ENCODE measurements at regions not wholly inside any gene's neighbourhood (a gene's known extent, or its start where the extent isn't known, plus 50 kb on each side); places are given as distances from the start of the nearest gene placed in this dataset.

- Histone ChIP-seq H3F3A (ENCODE audit: insufficient read depth, low read length, poor library complexity, severe bottlenecking) (no peaks in the 10 kb centered on the region), H3K36me3 (ENCODE audit: insufficient read depth, low read length) (no peaks in the 10 kb centered on the region), H3K9ac (ENCODE audit: low read length) (no peak overlapping the region), H3K27ac (ENCODE audit: low read length) (no peak overlapping the region), H4K20me1 (ENCODE audit: insufficient read depth) (no peaks in the 10 kb centered on the region), H2AFZ (ENCODE audit: low read depth, low read length) (no peak overlapping the region), H3K9me2 (ENCODE audit: insufficient read depth, low read length) (no peaks in the 10 kb centered on the region), H3K4me2 (ENCODE audit: low read length) (no peak overlapping the region), H3K4me3 (ENCODE audit: low read length) (no peak overlapping the region), H3K27me3 (ENCODE audit: insufficient read depth, low read depth, low read length) (no peaks in the 10 kb centered on the region), H3K9me3 (ENCODE audit: low read length) (no peaks in the 10 kb centered on the region), H3K79me2 (replicated peaks; ENCODE audit: insufficient read depth, low read length) (no peaks in the 10 kb centered on the region)
- TF ChIP-seq CTCF (IDR thresholded peaks at IDR 0.05; ENCODE audit: poor library complexity, severe bottlenecking) (no peak), EZH2 (IDR thresholded peaks at IDR 0.05; ENCODE audit: borderline replicate concordance, insufficient read depth, low read length, poor library complexity, severe bottlenecking) (no peak), SMC3 (conservative IDR thresholded peaks at IDR 0.05; ENCODE audit: poor library complexity) (no peak), REST (IDR thresholded peaks at IDR 0.05; ENCODE audit: borderline replicate concordance) (no peak), TAF1 (IDR thresholded peaks at IDR 0.05; ENCODE audit: low read depth) (no peak), RAD21 (conservative IDR thresholded peaks at IDR 0.05) (no peak), MXI1 (conservative IDR thresholded peaks at IDR 0.05; ENCODE audit: poor library complexity, severe bottlenecking) (no peak), EP300 (conservative IDR thresholded peaks at IDR 0.05; ENCODE audit: poor library complexity, severe bottlenecking) (no peak), POLR2AphosphoS5 (IDR thresholded peaks at IDR 0.05) (no peak)
These were observed 133.2 kb downstream of the LARP7 start for GRCh38 chr4:112770114-112770513.

GRCh38 chr4:112775801-112776200, 138.9 kb downstream of the LARP7 start:
- H3K4me3 ChIP-seq (ENCODE audit: low read length), result no peak overlapping the region
- no peaks in the 10 kb centered on the region for H3K27me3 ChIP-seq (ENCODE audit: insufficient read depth, low read depth, low read length)
- no peak overlapping the region for H2AFZ ChIP-seq (ENCODE audit: low read depth, low read length)
- H3K36me3 ChIP-seq (ENCODE audit: insufficient read depth, low read length), result no peaks in the 10 kb centered on the region
- H3K79me2 ChIP-seq (replicated peaks; ENCODE audit: insufficient read depth, low read length), result no peaks in the 10 kb centered on the region
- H3K9me2 ChIP-seq (ENCODE audit: insufficient read depth, low read length), result no peaks in the 10 kb centered on the region
- no peak overlapping the region for H3K4me2 ChIP-seq (ENCODE audit: low read length)
- no peak overlapping the region for H3K27ac ChIP-seq (ENCODE audit: low read length)
- TF ChIP-seq REST (IDR thresholded peaks at IDR 0.05; ENCODE audit: borderline replicate concordance) (no peak), CTCF (IDR thresholded peaks at IDR 0.05; ENCODE audit: poor library complexity, severe bottlenecking) (no peak), POLR2AphosphoS5 (IDR thresholded peaks at IDR 0.05) (no peak), MXI1 (conservative IDR thresholded peaks at IDR 0.05; ENCODE audit: poor library complexity, severe bottlenecking) (no peak), TAF1 (IDR thresholded peaks at IDR 0.05; ENCODE audit: low read depth) (no peak), SMC3 (conservative IDR thresholded peaks at IDR 0.05; ENCODE audit: poor library complexity) (no peak), EP300 (conservative IDR thresholded peaks at IDR 0.05; ENCODE audit: poor library complexity, severe bottlenecking) (no peak), EZH2 (IDR thresholded peaks at IDR 0.05; ENCODE audit: borderline replicate concordance, insufficient read depth, low read length, poor library complexity, severe bottlenecking) (no peak), RAD21 (conservative IDR thresholded peaks at IDR 0.05) (no peak)
- no peak overlapping the region for H3K9ac ChIP-seq (ENCODE audit: low read length)
- H3K9me3 ChIP-seq (ENCODE audit: low read length), result no peaks in the 10 kb centered on the region
- no peaks in the 10 kb centered on the region for H3F3A ChIP-seq (ENCODE audit: insufficient read depth, low read length, poor library complexity, severe bottlenecking)
- H4K20me1 ChIP-seq (ENCODE audit: insufficient read depth), result no peaks in the 10 kb centered on the region

Data from neural cell (in vitro differentiated cells).